SU-DHL-6 (cell line): ENCODE measurements at regions not wholly inside any gene's neighbourhood (a gene's known extent, or its start where the extent isn't known, plus 50 kb on each side); places are given as distances from the start of the nearest gene placed in this dataset.

Experiments used
- CTCF ChIP-seq: fragments of 200-600 bp; sonication (generic); IDR thresholded peaks from one replicate; pipeline ENCODE4 v1.5.1; 2017; ENCODE audit warnings: antibody characterized with exemption, mild to moderate bottlenecking, low read length, moderate library complexity; ENCODE audit not compliant: insufficient read depth, poor library complexity, severe bottlenecking
- EZH2phosphoT487 ChIP-seq: fragments of 200-600 bp; sonication (generic), shearing (Covaris generic); conservative IDR thresholded peaks from 2 replicates; pipeline ENCODE4 v1.6.1; 2018; ENCODE audit warnings: mild to moderate bottlenecking, antibody characterized with exemption, low read length, moderate library complexity, mixed read lengths

GRCh38 chr4:57404483-57404882 lies 294.3 kb upstream of the IGFBP7 start:
- TF ChIP-seq CTCF (no peak), EZH2phosphoT487 (no peak)
